HG02884 (cell line): ENCODE measurements at regions not wholly inside any gene's neighbourhood (a gene's known extent, or its start where the extent isn't known, plus 50 kb on each side); places are given as distances from the start of the nearest gene placed in this dataset.
A peak's percentile ranks its signal among the peaks of the same experiment; 100 is the strongest.
"Not testable (repeated sequence)": the region's sequence is repeated elsewhere in the genome, so short reads cannot be mapped to it uniquely, and the experiment has no call there.

Experiments used
- ATAC-seq: cut with Tn5 transposase; IDR thresholded peaks from one replicate; pipeline ENCODE4 v1.9.1; 2021; ENCODE audit warnings: mild to moderate bottlenecking, moderate library complexity; ENCODE audit not compliant: unreplicated experiment

- ATAC-seq, result no peak
These were observed 144.6 kb downstream of the UTRN start for GRCh38 chr6:144429753-144430152.

- not testable (repeated sequence) for ATAC-seq
These were observed 148.3 kb downstream of the UTRN start for GRCh38 chr6:144433446-144433845.

GRCh38 chr6:144434308-144434990 lies 149.3 kb downstream of the UTRN start:
- ATAC-seq, result no peak

GRCh38 chr6:144435602-144436426 lies 150.7 kb downstream of the UTRN start:
- no peak for ATAC-seq

- no peak for ATAC-seq
These were observed 152.0 kb downstream of the UTRN start for GRCh38 chr6:144437105-144437504.

GRCh38 chr6:144438103-144438502 lies 153.0 kb downstream of the UTRN start:
- no peak for ATAC-seq

- no peak for ATAC-seq
These were observed 153.9 kb downstream of the UTRN start for GRCh38 chr6:144439016-144439415.

- not testable (repeated sequence) for ATAC-seq
These were observed 156.7 kb downstream of the UTRN start for GRCh38 chr6:144441801-144442200.

- ATAC-seq, result no peak
These were observed 158.0 kb downstream of the UTRN start for GRCh38 chr6:144443157-144443556.

GRCh38 chr6:144447472-144447871 lies 162.3 kb downstream of the UTRN start:
- ATAC-seq, result no peak

GRCh38 chr6:144449218-144449617 lies 164.1 kb downstream of the UTRN start:
- ATAC-seq, result no peak

GRCh38 chr6:144449911-144450597 lies 164.9 kb downstream of the UTRN start:
- ATAC-seq, result no peak

- ATAC-seq, result peak; percentile 86
These were observed 175.4 kb downstream of the UTRN start for GRCh38 chr6:144460327-144461095.

GRCh38 chr6:144462058-144462457 lies 176.9 kb downstream of the UTRN start:
- no peak for ATAC-seq

- ATAC-seq, result no peak
These were observed 181.6 kb downstream of the UTRN start for GRCh38 chr6:144466716-144467115.

- ATAC-seq, result no peak
These were observed 182.1 kb downstream of the UTRN start for GRCh38 chr6:144467172-144467762.

GRCh38 chr6:144467921-144468320 lies 182.8 kb downstream of the UTRN start:
- no peak for ATAC-seq

GRCh38 chr6:144468709-144469108 lies 183.6 kb downstream of the UTRN start:
- no peak for ATAC-seq

GRCh38 chr6:144469144-144469575 lies 184.0 kb downstream of the UTRN start:
- peak; percentile 92 for ATAC-seq

- not testable (repeated sequence) for ATAC-seq
These were observed 185.1 kb downstream of the UTRN start for GRCh38 chr6:144470201-144470600.
